GM19455 (cell line): ENCODE measurements at regions not wholly inside any gene's neighbourhood (a gene's known extent, or its start where the extent isn't known, plus 50 kb on each side); places are given as distances from the start of the nearest gene placed in this dataset.

Experiments used
- ATAC-seq: cut with Tn5 transposase; IDR thresholded peaks from one replicate; pipeline ENCODE4 v1.9.1; 2021; ENCODE audit not compliant: unreplicated experiment

DNA sequence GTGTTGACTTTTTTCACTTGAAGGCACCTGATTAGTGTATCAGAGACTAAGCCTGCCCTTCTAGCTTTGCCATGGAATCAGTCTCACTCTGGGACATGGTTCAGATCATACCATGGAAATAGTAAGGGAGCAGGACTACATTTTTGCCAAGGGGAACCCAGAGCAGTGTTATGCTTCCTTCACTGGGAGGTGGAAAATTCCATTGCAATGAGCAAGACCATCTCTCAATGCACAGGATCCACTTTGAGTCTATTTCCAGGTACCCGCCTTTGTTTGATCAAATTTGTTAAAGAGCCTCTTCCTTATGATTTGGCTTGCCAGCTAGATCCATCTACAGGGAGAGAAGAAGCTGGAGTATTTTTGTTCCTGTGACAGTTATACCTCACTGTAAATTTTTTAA is 395.8 kb downstream of the MTX2 start:
- no peak for ATAC-seq

- no peak for ATAC-seq
Observed at GRCh38 chr2:176668912-176669311, 399.7 kb downstream of the MTX2 start.

DNA sequence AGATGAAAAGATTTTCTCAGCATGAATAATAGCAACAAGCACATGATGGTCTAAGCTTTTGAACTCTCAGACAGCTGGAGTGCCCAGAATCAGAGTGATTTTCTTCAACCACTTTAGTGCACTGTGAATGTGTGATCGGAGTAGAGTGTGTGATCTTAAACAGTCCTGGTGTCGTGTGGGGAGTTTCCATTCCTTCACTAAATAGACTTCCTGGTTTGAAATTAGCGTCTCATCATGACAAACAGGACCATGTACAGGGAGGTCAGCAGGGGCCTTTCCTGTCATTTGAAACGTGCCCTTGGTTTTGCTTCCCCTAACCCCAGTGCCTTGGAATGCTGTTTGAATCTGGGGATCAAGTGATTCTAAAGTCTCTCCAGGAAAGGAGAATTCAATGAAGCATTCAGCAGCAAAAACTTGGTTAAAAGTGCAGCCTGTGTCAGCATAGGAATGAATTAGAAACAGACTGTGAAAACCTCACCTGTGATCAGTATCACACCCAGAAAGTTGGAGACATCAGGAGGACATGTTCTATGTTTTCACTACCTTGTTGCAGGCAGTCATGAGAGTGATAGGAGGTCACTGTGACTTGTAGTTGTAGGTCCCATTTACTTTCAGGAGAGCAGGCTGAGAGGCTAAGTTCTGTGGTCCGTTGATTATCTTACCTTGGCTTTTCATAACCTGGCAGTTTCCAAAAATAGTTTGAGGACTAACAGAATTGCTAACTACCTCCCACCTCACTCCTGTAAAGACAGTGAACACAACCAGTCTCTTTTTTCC is 400.3 kb downstream of the MTX2 start:
- ATAC-seq = peak; percentile 68

DNA sequence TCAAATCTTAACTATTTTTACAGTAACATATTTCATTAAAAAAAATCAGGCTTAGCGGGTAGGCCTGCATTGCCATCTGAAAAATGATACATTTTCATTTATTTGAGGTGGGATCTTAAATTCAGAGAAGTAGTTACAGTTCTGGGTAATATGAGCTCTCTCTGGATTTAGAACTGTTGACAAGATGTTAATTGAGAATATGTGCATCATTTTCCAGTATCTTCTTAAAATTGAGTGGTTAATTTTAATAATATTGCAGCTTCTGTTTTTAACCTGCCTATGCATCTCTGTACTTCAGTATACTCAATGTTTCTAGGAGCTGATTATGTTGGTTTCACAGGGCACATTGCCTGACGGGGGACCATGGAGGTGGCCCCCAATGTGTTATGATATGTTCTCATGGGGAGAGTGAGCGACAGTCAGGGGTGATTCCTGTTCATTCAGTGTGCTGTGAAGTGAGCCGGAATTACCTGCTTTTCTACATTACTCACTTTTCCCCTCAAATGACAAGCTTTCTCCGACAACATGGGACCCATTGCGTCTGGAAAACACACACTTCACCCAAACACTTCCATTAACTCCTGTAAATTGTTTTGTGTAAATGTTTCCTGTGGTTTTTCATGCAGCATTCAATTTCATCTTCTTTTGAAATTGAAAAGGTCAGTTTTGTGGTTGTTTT is 406.2 kb downstream of the MTX2 start:
- no peak for ATAC-seq

DNA sequence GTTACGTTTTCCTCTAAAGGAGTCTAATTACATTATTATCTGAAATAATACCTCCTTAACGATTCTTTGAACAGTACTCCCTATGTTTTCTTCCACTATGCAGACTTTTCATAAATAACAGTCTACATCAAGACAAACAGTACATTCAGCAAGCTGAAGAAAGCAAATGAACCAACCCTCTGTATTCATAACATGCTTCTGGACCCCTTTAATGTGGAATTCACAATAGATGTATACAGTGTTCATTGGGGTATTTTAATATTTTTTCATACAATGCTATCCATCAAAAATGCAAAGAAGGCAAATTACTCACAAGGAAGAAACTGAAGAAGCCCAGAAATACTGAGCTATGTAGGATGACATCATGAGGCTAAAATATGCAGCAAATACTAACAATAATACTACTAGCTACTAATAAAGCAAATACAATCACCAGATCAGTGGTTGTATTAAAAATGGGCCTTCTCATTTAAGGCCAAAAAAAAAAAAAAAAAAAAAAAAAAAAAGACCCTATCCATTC is 408.6 kb downstream of the MTX2 start:
- no peak for ATAC-seq

- no peak for ATAC-seq
Observed at GRCh38 chr2:176678571-176678970, 409.3 kb downstream of the MTX2 start.

DNA sequence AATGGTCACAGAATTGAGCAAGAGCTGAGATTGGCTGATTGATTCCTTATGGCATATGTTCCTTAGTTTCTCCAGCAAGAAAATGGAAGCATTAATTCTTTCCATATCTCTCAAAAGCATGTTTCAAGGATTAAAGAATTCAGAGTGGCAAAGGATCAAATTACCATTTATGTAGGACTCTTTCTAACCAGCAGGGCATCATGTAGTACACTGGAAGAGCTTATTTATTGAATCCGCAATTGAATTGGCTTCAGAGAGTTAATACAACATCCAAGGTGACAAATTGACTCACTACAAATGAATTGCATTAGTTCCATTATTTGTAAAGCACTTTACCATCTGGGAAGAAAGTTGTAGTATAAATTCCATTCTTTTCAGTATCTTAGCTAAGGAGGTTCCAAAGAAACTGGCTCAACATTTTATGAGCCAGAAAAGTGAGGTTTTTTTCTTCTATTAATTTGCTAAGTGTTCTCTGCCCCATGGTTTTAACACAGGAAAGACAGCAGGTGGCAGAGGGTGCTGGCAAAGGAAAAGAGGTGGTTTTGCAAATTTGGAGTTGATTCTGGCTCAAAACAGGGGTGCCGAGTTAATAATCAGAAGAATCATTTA is 409.9 kb downstream of the MTX2 start:
- no peak for ATAC-seq

DNA sequence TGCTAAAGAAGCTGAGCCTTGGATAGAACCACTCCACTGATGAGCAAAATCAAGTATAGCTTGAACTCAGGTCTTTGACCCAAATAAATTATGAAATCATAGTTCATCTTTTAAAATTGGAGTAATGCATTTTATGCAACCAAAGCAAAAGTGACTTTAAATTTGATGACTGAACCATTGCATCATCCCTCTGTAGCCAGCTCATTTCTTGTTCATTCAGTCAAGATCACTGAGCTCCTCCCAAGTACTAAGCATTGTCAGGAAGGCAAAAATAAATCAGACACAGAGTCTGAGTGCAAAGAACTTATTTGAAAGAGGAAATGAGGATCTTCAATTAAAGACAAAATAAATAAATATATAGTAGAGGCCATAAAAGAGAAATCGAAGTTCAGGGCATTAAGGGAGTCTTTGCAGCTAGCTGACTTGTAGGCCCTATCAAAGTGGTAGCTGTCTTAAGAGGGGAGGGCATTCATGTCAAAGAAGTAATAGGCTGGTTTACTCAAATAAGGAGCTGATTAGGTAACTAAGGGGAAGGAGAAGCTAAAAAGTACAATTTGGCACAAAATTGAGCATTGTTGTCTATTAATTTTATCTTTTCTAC is 411.8 kb downstream of the MTX2 start:
- ATAC-seq = no peak

GRCh38 chr2:176681584-176682115 is 412.4 kb downstream of the MTX2 start:
- no peak for ATAC-seq

- no peak for ATAC-seq
Observed at GRCh38 chr2:176682278-176682677, 413.0 kb downstream of the MTX2 start.

- ATAC-seq = no peak
Observed at GRCh38 chr2:176683618-176684111, 414.4 kb downstream of the MTX2 start.

GRCh38 chr2:176685908-176686307 is 416.7 kb downstream of the MTX2 start:
- ATAC-seq = no peak

- no peak for ATAC-seq
Observed at GRCh38 chr2:176686328-176686727, 417.1 kb downstream of the MTX2 start.

GRCh38 chr2:176687342-176687741 is 418.1 kb downstream of the MTX2 start:
- no peak for ATAC-seq

- ATAC-seq = no peak
Observed at GRCh38 chr2:176687944-176688343, 418.7 kb downstream of the MTX2 start.

- no peak for ATAC-seq
Observed at GRCh38 chr2:176689711-176690110, 420.5 kb downstream of the MTX2 start.

DNA sequence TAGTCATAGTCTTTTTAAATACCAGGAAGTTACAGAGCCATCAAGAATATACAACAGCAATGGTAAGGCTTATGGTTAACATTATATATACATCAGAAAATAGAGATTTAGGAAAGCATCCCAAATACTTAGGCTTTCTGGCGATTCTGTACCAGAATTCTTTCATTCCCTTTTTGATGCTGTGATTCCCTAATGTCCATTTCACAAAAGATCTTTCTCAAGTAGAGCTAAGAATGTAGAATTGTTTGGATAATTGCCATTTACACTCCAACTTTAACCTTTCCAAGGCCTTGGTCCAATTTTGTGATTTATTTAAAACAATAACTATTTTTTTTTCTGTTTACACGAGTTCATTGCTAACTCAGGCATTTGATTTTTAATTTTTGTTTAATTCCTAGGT is 422.2 kb downstream of the MTX2 start:
- ATAC-seq = no peak

GRCh38 chr2:176692533-176692932 is 423.3 kb downstream of the MTX2 start:
- ATAC-seq = no peak

GRCh38 chr2:176699098-176699497 is 429.9 kb downstream of the MTX2 start:
- ATAC-seq = no peak

DNA sequence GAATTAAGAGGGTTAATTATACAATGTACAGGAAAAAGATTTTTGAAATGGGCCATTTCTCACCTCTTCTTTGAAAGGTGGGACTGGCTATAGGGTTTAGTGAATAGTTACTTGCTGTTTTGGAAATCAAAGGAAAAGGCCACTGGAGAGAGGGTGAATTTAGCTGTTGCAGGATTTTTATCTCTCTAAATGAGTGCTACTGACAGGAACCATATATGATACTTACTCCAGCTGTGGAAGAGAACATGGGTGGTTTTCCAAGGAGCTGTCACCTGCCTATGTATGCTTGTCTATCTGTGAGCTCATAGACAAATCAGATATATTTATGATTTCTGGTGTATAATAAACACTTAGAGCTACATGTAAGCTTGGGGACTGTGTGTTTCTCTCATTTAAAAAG is 430.4 kb downstream of the MTX2 start:
- ATAC-seq = no peak

DNA sequence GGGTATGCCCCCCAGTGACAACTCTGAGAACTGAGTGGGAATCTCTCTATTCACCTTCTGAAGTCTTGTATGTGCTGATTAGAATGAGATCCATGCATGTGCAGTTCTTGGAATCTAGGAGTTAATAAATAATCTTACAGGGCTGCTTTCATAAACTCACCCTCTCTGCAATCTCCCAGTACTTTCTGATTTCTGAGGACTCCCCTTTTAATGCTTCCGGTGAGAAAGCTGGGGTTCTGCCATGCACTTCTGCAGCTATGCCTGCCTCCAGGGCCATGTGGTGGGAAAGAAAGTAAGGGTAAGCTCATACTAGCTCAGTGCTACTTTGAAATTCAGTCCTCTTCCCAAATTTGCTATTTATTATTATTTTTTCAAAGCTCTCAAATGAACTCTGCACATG is 432.9 kb downstream of the MTX2 start:
- no peak for ATAC-seq
